ENCODE measurements at regions not wholly inside any gene's neighbourhood (a gene's known extent, or its start where the extent isn't known, plus 50 kb on each side); places are given as distances from the start of the nearest gene placed in this dataset.
A peak's percentile ranks its signal among the peaks of the same experiment; 100 is the strongest.

- TF ChIP-seq EZH2 (IDR thresholded peaks at IDR 0.05; ENCODE audit: borderline replicate concordance, low read depth, low read length, severe bottlenecking): no peak
- no peak for TF ChIP-seq MAX (IDR thresholded peaks at IDR 0.05; ENCODE audit: insufficient read depth, insufficient read length)
- no peak for TF ChIP-seq CTCF (IDR thresholded peaks at IDR 0.05; ENCODE audit: extremely low read depth in 1 of 2, insufficient read depth in 1 of 2, low read depth in 1 of 2, low read length in 2 of 2)
- TF ChIP-seq FOS (IDR thresholded peaks at IDR 0.05; ENCODE audit: borderline replicate concordance, insufficient read depth, low read length): no peak
- no peak for TF ChIP-seq MYC (IDR thresholded peaks at IDR 0.05; ENCODE audit: low read depth, low read length)
- no peak for TF ChIP-seq JUN (IDR thresholded peaks at IDR 0.05; ENCODE audit: borderline replicate concordance, insufficient read depth, insufficient read length, low read depth)
- TF ChIP-seq POLR2AphosphoS5 (IDR thresholded peaks at IDR 0.05; ENCODE audit: insufficient read depth, low read depth, low read length): no peak
- TF ChIP-seq GATA2 (IDR thresholded peaks at IDR 0.05; ENCODE audit: insufficient read depth, insufficient read length, low read depth, low read length): no peak
- no peak for TF ChIP-seq POLR2A (IDR thresholded peaks at IDR 0.05; ENCODE audit: low read depth, low read length)
- intact Hi-C loops (cut with micrococcal nuclease): no loop called here
These were observed 152.5 kb upstream of the P2RY1 start for GRCh38 chr3:152682477-152682876.

More at GRCh38 chr3:152682477-152682876, 152.5 kb upstream of the P2RY1 start:
- H3K9ac ChIP-seq (replicated peaks; ENCODE audit: extremely low read depth, insufficient read depth, low read length): no peak overlapping the region
- ChIA-PET CTCF (interaction anchor here (1.0 kb wide), 1 partner anchor 86 kb away, joined by 4 read pairs; no protein-coding TSS in a partner anchor), POLR2A (no interaction called here)
- H3K9me1 ChIP-seq (replicated peaks; ENCODE audit: control insufficient read depth, extremely low read depth, insufficient read depth, low read length): no peaks in the 10 kb centered on the region
- no TSS peak for BruUV-seq (replicated peaks)
- no peaks in the 10 kb centered on the region for H3K9me3 ChIP-seq (replicated peaks; ENCODE audit: control insufficient read depth, insufficient read depth, low read length)
- no peaks in the 10 kb centered on the region for H3K36me3 ChIP-seq (ENCODE audit: control insufficient read depth in 2 of 2, extremely low read depth in 1 of 2, insufficient read depth in 2 of 2, low read length in 2 of 2)
- H3K27ac ChIP-seq (ENCODE audit: insufficient read depth, low read depth, low read length): no peak overlapping the region
- DNase-seq (ENCODE audit: low read depth, low spot score) (no peak), FAIRE-seq (peak; percentile 21)
- no peak overlapping the region for H3K4me2 ChIP-seq (ENCODE audit: insufficient read depth, low read length)
- no peaks in the 10 kb centered on the region for H3K4me1 ChIP-seq (ENCODE audit: control insufficient read depth, extremely low read depth, insufficient read depth, low read length)
- no peaks in the 10 kb centered on the region for H3K79me2 ChIP-seq (ENCODE audit: control insufficient read depth, insufficient read depth, low read length)
- dilution Hi-C loops (cut with MboI; ENCODE audit: extremely low pct_ligation_motif_present, low sequenced_read_pairs): no loop called here
- H4K20me1 ChIP-seq (replicated peaks; ENCODE audit: control insufficient read depth, extremely low read depth, insufficient read depth, low read length): no peaks in the 10 kb centered on the region
- H2AFZ ChIP-seq (ENCODE audit: low read depth, low read length): no peak overlapping the region
- no peaks in the 10 kb centered on the region for H3K27me3 ChIP-seq (ENCODE audit: control insufficient read depth in 2 of 2, insufficient read depth in 2 of 2, low read length in 2 of 2)
- no peak overlapping the region for H3K4me3 ChIP-seq (replicated peaks in 1 of 3; ENCODE audit: insufficient read depth in 1 of 3, low read depth in 1 of 3, low read length in 3 of 3)

Data from endothelial cell of umbilical vein (primary cell).